ENCODE measurements at regions not wholly inside any gene's neighbourhood (a gene's known extent, or its start where the extent isn't known, plus 50 kb on each side); places are given as distances from the start of the nearest gene placed in this dataset.

GRCh38 chr2:142316049-142316448 lies 185.2 kb upstream of the LRP1B start:
- no peaks in the 10 kb centered on the region for H3K9me3 ChIP-seq (ENCODE audit: control insufficient read depth, insufficient read depth, low read depth, low read length)
- H3K27me3 ChIP-seq (ENCODE audit: control insufficient read depth, insufficient read depth, low read length): no peaks in the 10 kb centered on the region
- no peak overlapping the region for H3K4me3 ChIP-seq (replicated peaks in 1 of 4; ENCODE audit: control extremely low read depth in 1 of 4, insufficient read depth in 1 of 4, low read depth in 3 of 4, low read length in 4 of 4)
- TF ChIP-seq, protein P1, sequence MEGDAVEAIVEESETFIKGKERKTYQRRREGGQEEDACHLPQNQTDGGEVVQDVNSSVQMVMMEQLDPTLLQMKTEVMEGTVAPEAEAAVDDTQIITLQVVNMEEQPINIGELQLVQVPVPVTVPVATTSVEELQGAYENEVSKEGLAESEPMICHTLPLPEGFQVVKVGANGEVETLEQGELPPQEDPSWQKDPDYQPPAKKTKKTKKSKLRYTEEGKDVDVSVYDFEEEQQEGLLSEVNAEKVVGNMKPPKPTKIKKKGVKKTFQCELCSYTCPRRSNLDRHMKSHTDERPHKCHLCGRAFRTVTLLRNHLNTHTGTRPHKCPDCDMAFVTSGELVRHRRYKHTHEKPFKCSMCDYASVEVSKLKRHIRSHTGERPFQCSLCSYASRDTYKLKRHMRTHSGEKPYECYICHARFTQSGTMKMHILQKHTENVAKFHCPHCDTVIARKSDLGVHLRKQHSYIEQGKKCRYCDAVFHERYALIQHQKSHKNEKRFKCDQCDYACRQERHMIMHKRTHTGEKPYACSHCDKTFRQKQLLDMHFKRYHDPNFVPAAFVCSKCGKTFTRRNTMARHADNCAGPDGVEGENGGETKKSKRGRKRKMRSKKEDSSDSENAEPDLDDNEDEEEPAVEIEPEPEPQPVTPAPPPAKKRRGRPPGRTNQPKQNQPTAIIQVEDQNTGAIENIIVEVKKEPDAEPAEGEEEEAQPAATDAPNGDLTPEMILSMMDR (conservative IDR thresholded peaks at IDR 0.05 in 1 of 2, IDR thresholded peaks at IDR 0.05 in 1 of 2; ENCODE audit: low read depth in 1 of 2, low read length in 2 of 2): no peak
- TF ChIP-seq EZH2 (IDR thresholded peaks at IDR 0.05; ENCODE audit: low read length, missing control alignments): no peak
- DNase-seq (ENCODE audit: low read depth in 2 of 2): no peak
- H4K20me1 ChIP-seq (ENCODE audit: control insufficient read depth, extremely low read depth, insufficient read depth, low read length): no peaks in the 10 kb centered on the region
- no peak overlapping the region for H2AFZ ChIP-seq (ENCODE audit: low read length)
- no peak overlapping the region for H3K4me2 ChIP-seq (ENCODE audit: extremely low read depth, insufficient read depth, low read length)
- no peak overlapping the region for H3K27ac ChIP-seq (ENCODE audit: insufficient read depth, low read length)
- H3K79me2 ChIP-seq (ENCODE audit: control insufficient read depth, insufficient read depth, low read length): no peaks in the 10 kb centered on the region
- H3K36me3 ChIP-seq (ENCODE audit: control insufficient read depth, insufficient read depth, low read length): no peaks in the 10 kb centered on the region
- H3K9ac ChIP-seq (ENCODE audit: insufficient read depth, low read length): no peak overlapping the region
- no peaks in the 10 kb centered on the region for H3K4me1 ChIP-seq (ENCODE audit: control insufficient read depth, extremely low read depth, insufficient read depth, low read length)

GRCh38 chr2:142315346-142315745 lies 184.5 kb upstream of the LRP1B start:
- Histone ChIP-seq H4K20me1 (ENCODE audit: control insufficient read depth, extremely low read depth, insufficient read depth, low read length) (no peaks in the 10 kb centered on the region), H3K4me2 (ENCODE audit: extremely low read depth, insufficient read depth, low read length) (no peak overlapping the region), H3K4me1 (ENCODE audit: control insufficient read depth, extremely low read depth, insufficient read depth, low read length) (no peaks in the 10 kb centered on the region), H3K36me3 (ENCODE audit: control insufficient read depth, insufficient read depth, low read length) (no peaks in the 10 kb centered on the region), H3K27ac (ENCODE audit: insufficient read depth, low read length) (no peak overlapping the region), H3K9ac (ENCODE audit: insufficient read depth, low read length) (no peak overlapping the region), H3K4me3 (replicated peaks in 1 of 4; ENCODE audit: control extremely low read depth in 1 of 4, insufficient read depth in 1 of 4, low read depth in 3 of 4, low read length in 4 of 4) (no peak overlapping the region), H3K27me3 (ENCODE audit: control insufficient read depth, insufficient read depth, low read length) (no peaks in the 10 kb centered on the region), H2AFZ (ENCODE audit: low read length) (no peak overlapping the region), H3K9me3 (ENCODE audit: control insufficient read depth, insufficient read depth, low read depth, low read length) (no peaks in the 10 kb centered on the region), H3K79me2 (ENCODE audit: control insufficient read depth, insufficient read depth, low read length) (no peaks in the 10 kb centered on the region)
- TF ChIP-seq EZH2 (IDR thresholded peaks at IDR 0.05; ENCODE audit: low read length, missing control alignments): no peak
- TF ChIP-seq, protein P1 (conservative IDR thresholded peaks at IDR 0.05 in 1 of 2, IDR thresholded peaks at IDR 0.05 in 1 of 2; ENCODE audit: low read depth in 1 of 2, low read length in 2 of 2): no peak
- DNase-seq (ENCODE audit: low read depth in 2 of 2): peak in 1 of 2 donors; percentile 81

GRCh38 chr2:142314164-142314563 lies 183.3 kb upstream of the LRP1B start:
- no peak overlapping the region for H3K4me3 ChIP-seq (replicated peaks in 1 of 4; ENCODE audit: control extremely low read depth in 1 of 4, insufficient read depth in 1 of 4, low read depth in 3 of 4, low read length in 4 of 4)
- H4K20me1 ChIP-seq (ENCODE audit: control insufficient read depth, extremely low read depth, insufficient read depth, low read length): no peaks in the 10 kb centered on the region
- H3K36me3 ChIP-seq (ENCODE audit: control insufficient read depth, insufficient read depth, low read length): no peaks in the 10 kb centered on the region
- no peaks in the 10 kb centered on the region for H3K79me2 ChIP-seq (ENCODE audit: control insufficient read depth, insufficient read depth, low read length)
- H3K27me3 ChIP-seq (ENCODE audit: control insufficient read depth, insufficient read depth, low read length): no peaks in the 10 kb centered on the region
- no peak for DNase-seq (ENCODE audit: low read depth in 2 of 2)
- no peak overlapping the region for H3K27ac ChIP-seq (ENCODE audit: insufficient read depth, low read length)
- no peak overlapping the region for H3K4me2 ChIP-seq (ENCODE audit: extremely low read depth, insufficient read depth, low read length)
- no peak overlapping the region for H3K9ac ChIP-seq (ENCODE audit: insufficient read depth, low read length)
- H3K4me1 ChIP-seq (ENCODE audit: control insufficient read depth, extremely low read depth, insufficient read depth, low read length): no peaks in the 10 kb centered on the region
- no peaks in the 10 kb centered on the region for H3K9me3 ChIP-seq (ENCODE audit: control insufficient read depth, insufficient read depth, low read depth, low read length)
- TF ChIP-seq, protein P1 (conservative IDR thresholded peaks at IDR 0.05 in 1 of 2, IDR thresholded peaks at IDR 0.05 in 1 of 2; ENCODE audit: low read depth in 1 of 2, low read length in 2 of 2): no peak
- no peak for TF ChIP-seq EZH2 (IDR thresholded peaks at IDR 0.05; ENCODE audit: low read length, missing control alignments)
- H2AFZ ChIP-seq (ENCODE audit: low read length): no peak overlapping the region
